ENCODE measurements at regions not wholly inside any gene's neighbourhood (a gene's known extent, or its start where the extent isn't known, plus 50 kb on each side); places are given as distances from the start of the nearest gene placed in this dataset.
"Not testable (repeated sequence)": the region's sequence is repeated elsewhere in the genome, so short reads cannot be mapped to it uniquely, and the experiment has no call there.

DNA sequence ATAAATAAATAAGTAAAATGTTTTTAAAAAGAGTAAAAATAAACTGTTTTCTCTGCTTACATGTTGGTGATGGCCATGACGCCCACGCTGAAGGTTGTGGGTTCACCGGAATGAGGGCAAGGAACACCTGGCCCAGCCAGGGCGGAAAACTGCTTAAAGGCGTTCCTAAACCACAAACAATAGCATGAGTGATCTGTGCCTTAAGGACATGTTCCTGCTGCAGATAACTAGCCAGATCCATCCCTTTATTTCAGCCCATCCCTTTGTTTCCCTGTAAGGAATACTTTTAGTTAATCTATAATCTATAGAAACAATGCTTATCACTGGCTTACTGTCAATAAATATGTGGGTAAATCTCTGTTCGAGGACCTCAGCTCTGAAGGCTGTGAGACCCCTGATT, 63.3 kb upstream of the CEP78 start:
- not testable (repeated sequence) for DNase-seq (ENCODE audit: low read depth)

- DNase-seq (ENCODE audit: low read depth): no peak
Measured at GRCh38 chr9:78171651-78172050, 64.2 kb upstream of the CEP78 start.

- DNase-seq (ENCODE audit: low read depth): no peak
Measured at GRCh38 chr9:78169125-78169524, 66.8 kb upstream of the CEP78 start.

- DNase-seq (ENCODE audit: low read depth): no peak
Measured at GRCh38 chr9:78167356-78167755, 68.5 kb upstream of the CEP78 start.

GRCh38 chr9:78163834-78164233, 72.0 kb upstream of the CEP78 start:
- no peak for DNase-seq (ENCODE audit: low read depth)

DNA sequence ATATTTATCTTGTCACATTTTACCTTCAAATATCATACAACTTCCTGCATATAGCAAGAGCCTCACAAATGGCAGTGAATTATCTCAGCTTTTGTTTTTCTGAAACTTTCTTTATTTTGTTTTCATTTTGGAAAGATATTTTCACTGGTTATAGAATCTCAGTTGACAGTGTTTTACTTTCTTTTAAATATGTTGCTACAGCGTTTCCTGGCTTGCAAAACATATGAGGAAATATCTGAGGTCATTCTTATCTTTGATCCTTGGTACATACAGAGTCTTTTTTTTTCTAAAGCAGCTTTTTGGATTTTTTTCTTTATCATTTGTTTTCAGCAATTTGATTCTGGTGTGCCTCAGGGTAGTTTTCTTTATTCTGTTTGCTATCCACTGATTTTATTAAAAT, 77.6 kb upstream of the CEP78 start:
- DNase-seq (ENCODE audit: low read depth): no peak

DNA sequence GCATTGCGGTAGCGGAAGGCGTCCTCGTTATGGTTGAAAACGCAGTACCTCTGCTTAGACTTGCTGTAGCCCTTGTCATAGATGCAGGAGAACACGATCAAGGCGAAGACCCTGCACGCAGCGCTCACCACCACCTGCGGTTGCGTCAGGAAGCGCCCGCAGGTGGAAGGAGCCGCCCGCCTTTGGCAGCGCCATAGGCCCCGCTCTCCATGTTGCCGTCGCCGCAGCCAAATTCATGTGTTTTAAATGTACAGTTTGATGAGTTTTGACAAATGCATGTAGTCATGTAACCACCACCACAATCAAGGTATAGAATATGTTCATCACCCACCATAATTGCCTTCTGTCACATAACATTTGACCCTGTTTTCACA, 84.9 kb upstream of the CEP78 start:
- no peak for DNase-seq (ENCODE audit: low read depth)

DNA sequence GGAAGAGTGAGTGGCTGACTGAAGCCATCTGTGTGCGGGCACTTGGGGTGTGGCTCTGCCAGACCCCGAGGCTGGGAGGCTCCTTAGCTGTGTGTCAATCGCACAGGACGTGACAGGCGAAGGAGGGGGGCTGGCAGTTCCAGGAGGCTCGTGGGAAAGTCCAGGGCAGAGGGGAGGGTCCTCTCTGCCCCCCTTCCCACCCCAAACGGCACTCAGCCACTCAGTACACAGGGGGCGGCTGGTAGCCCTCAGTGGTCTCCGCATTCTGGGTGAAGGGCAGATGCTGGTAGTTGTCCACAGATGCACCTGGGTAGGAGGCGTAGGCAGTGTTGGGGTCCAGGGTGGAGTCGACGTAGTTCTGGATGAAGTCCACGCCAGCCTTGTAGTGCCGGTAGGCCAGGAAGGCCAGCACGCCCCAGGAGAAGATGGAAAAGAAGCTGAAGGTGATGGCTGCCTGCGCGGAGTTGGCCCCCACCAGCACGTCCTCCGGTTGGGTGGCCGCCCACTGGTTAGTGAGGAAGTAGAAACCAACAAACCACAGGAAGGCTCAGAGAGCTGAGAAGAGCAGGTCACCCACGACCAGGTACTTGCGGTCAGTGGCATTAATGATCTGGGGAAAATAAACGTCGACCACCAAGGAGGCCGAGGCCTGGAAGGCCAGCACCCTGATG, 85.4 kb upstream of the CEP78 start:
- DNase-seq (ENCODE audit: low read depth): no peak

DNA sequence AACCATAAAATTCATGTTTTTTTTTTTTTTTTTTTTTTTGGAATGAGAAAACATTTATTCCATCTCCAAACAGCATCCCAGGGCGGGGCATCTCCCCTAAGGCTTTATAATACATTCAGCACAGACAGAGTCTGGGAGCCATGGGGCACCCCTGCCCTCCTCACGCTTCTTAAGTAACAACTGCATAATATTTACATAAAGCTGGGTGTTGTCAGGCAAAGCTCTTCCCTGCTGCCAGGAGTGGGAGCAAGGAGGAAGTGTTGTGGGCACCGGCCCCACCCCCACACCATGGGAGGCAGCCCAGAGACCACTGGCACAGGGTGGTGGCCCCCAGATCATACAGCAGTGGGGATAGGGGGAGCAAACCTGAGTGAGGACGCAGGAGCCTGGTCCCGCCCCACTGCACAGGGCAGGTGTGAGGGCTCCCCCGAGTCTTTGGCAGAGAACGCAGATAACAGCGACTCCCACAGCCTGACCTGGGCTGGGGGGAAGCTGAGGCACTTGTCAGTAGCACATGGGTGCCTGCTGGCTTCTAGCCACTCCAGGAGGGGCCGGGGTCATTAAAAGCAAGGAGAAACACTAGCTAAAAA, 86.1 kb upstream of the CEP78 start:
- DNase-seq (ENCODE audit: low read depth): no peak

- DNase-seq (ENCODE audit: low read depth): no peak
Measured at GRCh38 chr9:78146241-78146640, 89.6 kb upstream of the CEP78 start.

DNA sequence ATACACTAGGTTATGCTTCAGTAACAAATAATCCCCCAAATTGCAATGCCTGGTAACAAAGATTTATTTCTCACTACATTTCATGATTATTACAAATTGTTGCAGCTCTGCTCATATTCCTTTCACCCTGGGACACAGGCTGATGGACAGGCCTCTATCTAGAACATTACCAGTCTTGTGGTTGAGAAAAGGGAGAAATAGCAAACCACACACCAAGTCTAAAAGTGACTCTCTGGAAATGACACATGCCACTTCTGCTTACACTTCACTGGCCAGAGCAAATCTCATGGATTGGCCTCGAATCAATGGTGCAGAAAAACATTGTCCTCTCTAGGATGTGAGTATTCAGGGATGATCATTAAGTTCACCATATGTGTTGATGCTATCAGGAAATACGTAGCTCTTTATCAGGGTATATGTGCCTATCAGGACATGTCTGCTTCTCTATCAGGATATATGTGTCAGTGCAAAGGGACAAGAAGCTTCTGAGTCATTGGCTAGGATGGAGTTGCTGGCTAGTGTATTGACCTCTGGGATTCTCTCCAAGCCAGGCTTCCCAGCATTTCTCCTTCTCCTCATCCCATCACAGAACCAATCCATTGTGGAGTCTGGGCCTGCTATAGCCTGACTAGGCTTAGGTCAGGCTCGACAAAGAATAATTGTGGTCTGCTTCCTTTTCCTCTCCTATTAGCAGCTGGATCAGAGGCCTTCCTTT, 91.1 kb upstream of the CEP78 start:
- DNase-seq (ENCODE audit: low read depth): no peak

DNA sequence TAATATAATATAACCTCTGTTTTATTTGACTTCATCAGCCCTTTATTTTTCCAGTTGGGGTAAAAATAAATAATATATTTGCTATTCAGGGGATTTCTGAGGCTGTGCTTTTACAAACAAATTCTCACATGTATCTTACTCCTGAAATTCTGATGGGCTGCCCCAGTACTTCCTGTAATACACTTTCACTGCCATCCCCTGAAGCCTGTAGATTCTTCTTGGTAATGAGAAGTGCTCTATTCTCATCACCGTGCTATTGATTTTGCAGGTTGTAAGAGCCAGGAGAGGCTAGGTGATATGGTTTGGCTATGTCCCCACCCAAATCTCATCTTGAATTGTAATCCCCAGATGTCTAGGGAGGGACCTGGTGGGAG, 91.9 kb upstream of the CEP78 start:
- no peak for DNase-seq (ENCODE audit: low read depth)

GRCh38 chr9:78143281-78144007, 92.4 kb upstream of the CEP78 start:
- no peak for DNase-seq (ENCODE audit: low read depth)

DNA sequence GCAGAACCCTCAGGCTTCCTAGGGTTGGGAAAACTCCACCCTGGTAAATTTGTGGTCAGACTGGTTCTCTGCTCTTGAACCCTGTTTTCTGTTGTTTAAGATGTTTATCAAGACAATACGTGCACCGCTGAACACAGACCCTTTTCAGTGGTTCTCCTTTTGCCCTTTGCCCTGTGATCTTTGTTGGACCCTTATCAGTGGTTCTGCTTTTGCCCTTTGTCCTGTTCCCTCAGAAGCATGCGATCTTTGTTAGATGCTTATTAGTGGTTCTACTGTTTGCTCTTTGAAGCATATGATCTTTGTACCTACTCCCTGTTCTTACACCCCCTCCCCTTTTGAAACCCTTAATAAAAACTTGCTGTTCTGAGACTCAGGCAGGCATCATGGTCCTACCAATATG, 93.6 kb upstream of the CEP78 start:
- DNase-seq (ENCODE audit: low read depth): not testable (repeated sequence)

GRCh38 chr9:78133751-78134150, 102.1 kb upstream of the CEP78 start:
- DNase-seq (ENCODE audit: low read depth): no peak

DNA sequence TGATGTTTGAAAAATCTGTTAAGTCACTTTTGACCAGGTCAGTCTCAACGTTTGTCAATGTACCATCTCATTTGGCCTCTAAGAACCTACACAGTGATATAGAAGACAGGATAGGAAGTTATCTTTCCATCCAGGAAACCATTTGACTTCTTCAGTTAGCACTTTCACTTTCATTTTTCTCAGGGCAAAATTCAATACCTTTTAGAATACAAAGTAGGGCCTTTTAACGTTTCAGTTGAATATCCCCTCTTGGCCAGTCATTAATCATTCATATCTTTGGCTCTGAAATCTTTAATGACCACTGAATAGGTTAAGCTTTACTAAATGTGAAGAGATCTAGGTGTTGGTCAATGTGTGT, 101.1 kb upstream of the GNAQ start:
- no peak for DNase-seq (ENCODE audit: low read depth)

- no peak for DNase-seq (ENCODE audit: low read depth)
Measured at GRCh38 chr9:78131969-78132700, 100.5 kb upstream of the GNAQ start.

- DNase-seq (ENCODE audit: low read depth): no peak
Measured at GRCh38 chr9:78130853-78131252, 99.2 kb upstream of the GNAQ start.

GRCh38 chr9:78130004-78130403, 98.4 kb upstream of the GNAQ start:
- no peak for DNase-seq (ENCODE audit: low read depth)

DNA sequence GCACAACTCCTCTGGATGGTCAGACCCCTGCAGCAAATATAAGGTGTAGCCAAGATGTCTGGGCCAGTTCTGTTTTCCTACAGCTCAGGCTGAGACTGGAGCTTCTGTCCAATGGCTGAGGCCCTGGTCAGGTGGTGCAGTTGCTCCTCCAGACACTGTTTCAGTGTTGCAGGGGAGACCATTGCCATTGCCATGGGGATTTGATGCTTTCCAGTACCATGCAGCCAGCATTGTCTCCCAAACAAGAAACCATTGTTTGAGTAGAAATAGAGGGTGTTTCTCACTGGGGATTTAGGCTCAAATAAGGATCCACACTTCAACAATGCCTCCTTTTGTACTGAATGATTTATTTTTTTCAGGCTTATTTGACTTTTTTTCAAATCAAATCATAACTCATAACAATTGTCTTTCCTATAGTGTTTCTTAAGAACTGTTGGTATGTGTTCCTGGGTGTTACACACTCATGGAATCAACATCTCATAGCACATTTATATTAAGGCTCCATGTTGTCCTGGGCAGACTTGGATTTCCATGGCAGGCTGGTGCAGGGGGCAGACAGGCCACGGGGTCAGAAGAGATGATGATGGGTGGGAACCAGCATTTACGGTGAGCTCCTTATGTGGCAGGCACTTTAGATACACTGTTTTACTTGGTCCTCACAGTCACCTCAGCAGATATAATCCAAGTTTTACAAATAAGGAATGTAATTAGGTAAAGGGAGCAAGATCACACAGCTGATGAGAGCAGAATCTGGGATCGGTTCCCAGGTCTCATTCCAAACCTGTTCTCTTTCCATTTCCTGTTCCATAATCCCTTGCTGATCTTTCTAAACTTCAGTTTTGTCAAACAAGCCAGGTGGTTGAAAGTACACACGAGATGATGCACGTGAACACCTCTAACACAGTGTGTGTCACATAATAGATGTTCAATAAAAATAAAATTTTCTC, 95.9 kb upstream of the GNAQ start:
- no peak for DNase-seq (ENCODE audit: low read depth)

GRCh38 chr9:78123808-78124207, 92.2 kb upstream of the GNAQ start:
- DNase-seq (ENCODE audit: low read depth): no peak
